ENCODE measurements at regions not wholly inside any gene's neighbourhood (a gene's known extent, or its start where the extent isn't known, plus 50 kb on each side); places are given as distances from the start of the nearest gene placed in this dataset.
"Not testable (repeated sequence)": the region's sequence is repeated elsewhere in the genome, so short reads cannot be mapped to it uniquely, and the experiment has no call there.

DNA sequence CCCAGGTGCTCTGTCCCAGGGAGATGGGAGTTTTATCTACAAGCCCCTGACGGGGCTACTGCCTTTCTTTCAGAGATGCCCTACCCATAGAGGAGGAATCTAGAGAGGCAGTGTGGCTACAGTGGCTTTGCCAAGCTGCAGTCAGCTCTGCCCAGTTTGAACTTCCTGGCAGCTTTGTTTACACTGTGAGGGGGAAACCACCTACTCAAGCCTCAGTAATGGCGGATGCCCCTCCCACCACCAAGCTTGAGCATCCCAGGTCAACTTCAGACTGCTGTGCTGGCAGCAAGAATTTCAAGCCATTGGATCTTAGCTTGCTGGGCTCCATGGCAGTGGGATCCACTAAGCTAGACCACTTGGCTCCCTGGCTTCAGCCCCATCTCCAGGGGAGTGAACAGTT, 53.1 kb upstream of the TMEM252 start:
- DNase-seq (ENCODE audit: low read depth in 2 of 2), result not testable (repeated sequence)

DNA sequence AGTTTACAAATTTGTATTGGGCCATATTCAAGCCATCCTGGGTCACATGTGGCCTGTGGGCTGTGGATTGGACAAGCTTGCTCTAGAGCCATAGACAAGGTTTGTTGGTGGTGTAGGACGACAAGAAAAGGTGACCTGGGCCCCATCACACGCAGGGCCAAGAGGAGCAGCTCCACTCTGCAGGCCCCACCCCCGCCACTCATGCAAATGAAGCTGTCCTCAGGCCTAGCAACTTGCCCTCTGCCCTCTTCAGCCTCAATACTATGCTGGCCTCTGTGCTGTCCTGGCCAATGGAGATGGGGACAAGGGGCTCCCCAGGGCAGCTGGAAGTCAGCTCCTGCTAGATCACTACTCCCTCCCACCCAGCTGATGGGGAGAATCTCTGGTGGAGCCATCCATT, 55.2 kb upstream of the TMEM252 start:
- no peak for DNase-seq (ENCODE audit: low read depth in 2 of 2)

DNA sequence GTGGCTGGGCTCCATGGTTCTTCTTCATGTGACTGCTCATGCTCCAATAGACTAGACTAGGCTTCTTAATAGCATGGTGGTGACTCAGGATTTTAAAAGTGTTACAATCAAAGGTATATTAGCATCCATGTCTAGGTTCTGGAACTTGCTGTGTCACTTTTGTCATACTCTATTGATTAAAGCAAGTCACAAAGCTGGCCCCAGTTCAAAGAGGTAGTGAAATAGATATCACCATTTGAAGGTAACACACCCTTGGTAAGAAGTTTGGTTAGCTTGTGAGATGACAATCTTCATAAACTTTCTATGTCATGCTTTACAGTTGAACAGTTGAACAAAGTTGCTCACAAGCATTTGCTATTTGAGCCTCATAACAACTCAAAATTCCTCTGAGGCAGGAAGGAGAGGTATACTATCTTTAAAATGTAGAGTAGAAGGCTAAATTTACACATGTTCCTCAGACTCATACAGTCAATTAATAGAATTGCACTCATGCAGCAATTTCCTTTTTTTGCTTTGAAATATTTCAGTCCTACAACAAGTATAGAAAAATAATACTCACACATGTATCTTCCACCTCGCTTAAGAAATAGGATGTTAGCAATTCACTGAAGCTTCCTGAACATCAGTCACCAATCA, 56.8 kb upstream of the TMEM252 start:
- DNase-seq (ENCODE audit: low read depth in 2 of 2), result no peak

DNA sequence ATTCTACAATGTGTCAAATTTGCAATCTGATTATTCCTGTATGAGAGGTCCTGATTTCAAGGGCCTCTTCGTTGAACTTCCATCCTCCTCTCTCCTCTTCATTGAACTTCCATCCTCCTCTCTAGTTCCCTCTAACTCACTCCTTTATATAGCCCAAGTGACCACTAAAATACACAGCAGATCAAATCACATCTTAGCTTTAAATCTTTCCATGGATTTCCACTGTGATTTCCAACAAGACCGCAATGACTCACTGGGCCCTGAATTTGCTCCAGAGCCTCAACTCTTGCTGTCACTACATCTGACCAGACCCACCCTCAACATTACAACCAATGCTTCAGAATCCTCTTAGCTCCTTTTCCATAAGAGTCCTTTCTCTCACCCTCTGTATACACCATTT, 59.1 kb upstream of the TMEM252 start:
- DNase-seq (ENCODE audit: low read depth in 2 of 2), result no peak

DNA sequence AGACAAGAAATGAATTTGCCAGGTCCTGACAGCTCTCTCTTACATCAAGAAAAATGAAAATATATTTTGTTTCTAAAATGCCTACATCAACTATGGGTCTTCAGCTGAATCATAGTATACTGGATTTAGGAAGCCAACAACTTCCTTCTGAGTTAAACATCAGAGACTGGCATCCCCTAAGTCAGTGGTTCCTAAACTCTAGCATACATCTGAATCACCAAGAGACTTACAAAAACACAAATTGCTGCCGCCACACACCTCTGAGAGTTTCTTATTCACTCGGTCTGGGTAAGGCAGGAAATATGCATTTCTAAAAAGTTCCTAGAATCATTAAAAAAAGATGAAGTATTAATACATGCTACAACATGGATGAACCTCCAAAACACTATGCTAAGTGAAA, 60.4 kb upstream of the TMEM252 start:
- DNase-seq (ENCODE audit: low read depth in 2 of 2), result no peak

DNA sequence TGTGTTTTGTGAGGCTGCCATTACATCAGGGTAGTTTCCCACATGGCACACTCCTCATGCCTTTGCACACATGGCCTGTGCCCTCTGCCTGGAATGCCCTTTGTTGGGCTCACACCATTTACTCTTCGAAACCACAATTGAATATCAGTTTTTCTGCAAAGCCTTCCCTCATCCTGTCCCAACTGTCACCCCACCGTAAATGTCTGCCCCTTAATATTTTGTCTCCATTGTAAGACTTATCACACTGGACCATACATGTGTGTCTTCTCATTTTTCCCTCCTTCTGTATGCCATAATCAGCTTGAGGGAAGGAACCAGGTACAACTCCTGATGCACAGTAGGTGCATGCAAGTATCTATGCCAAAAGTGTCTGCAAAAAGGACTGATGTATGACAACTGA, 62.7 kb upstream of the TMEM252 start:
- no peak for DNase-seq (ENCODE audit: low read depth in 2 of 2)

DNA sequence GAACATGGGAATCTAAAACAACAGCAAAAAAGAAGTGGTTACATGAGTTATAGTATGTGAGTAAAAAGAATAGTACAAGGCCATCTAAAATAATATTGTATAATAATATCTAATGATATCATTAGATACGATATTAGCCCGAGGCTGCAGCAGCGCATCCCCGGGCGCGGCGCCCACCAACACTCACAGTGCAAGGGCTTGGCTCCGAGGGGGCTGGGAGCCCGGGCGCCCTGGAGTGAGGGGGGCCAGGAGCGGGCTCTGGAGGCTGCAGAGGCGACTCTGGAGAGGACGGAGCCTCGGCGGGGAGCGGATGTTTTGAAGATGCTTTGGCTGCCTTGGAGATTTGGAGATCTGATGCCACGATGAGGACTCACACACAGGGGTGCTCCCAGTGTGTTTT, 68.1 kb upstream of the TMEM252 start:
- no peak for DNase-seq (ENCODE audit: low read depth in 2 of 2)

DNA sequence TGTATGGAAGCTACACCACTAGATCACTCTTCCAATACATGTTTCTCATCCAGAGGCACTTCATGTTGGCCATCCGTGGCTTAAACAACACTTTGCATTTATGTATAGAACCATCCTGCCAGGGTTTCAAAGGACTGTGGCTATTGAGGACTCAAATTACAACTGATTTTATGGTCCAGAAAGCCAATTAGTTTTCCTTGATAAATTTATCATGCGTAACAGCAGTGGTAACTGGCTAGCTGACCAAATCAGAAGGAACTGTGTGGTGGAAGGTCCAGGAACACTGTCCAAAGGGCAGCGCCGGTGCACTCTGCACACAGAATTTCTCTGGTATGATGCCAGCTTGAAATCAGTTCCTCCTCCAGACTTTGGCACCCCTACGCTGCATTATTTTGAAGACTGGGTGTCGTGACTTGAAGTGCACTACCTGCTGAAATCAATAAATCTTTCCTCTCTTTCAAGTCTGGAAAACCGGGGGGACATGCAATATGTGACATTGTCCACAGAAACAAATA, 69.3 kb upstream of the TMEM252 start:
- no peak for DNase-seq (ENCODE audit: low read depth in 2 of 2)

DNA sequence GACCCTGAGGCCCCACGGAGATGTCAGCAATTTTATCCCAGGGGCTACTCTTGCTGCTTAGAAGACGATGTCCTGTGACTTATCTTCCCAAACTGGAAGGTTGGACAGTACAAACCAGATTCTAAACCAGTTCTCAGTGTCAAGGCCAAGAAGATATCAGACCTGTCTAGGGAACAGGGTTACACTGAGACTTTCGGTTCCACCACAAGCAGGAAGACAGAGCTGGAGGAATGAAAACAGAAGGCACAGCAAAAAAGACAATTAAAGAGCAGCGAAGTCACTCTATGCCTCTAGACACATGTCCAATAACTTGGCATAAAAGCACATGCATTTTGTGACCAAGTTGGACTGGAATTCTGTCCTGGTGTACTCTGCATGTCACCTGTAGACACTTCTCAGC, 73.4 kb upstream of the TMEM252 start:
- DNase-seq (ENCODE audit: low read depth in 2 of 2), result no peak

DNA sequence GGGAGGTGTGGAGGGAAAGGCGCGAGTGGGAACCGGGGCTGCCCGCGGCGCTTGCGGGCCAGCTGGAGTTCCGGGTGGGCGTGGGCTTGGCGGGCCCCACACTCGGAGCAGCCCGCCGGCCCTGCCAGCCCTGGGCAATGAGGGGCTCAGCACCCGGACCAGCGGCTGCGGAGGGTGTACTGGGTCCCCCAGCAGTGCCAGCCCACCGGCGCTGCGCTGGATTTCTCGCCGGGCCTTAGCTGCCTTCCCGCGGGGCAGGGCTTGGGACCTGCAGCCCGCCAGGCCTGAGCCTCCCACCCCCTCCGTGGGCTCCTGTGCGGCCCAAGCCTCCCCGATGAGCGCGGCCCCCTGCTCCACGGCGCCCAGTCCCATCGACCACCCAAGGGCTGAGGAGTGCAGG, 76.3 kb upstream of the TMEM252 start:
- DNase-seq (ENCODE audit: low read depth in 2 of 2), result not testable (repeated sequence)

DNA sequence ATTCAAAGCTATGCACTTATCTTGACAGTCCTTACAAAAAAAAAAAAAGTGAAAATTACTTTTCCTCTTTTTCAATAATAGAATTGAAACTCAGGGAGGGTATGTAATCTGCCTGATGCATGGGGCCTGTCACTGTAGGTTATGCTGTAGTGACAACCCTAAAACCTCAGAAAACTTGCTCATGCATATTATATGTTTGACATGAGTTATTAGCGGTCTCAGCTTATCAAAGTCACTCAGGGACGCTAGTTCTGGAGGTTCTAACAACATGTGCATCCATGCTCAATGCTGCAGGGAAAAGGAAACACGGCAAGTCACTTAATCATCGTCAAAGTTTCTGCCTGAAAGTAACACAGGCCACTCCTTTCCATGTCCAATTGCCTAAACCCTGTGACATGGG, 78.4 kb upstream of the TMEM252 start:
- DNase-seq (ENCODE audit: low read depth in 2 of 2), result no peak

DNA sequence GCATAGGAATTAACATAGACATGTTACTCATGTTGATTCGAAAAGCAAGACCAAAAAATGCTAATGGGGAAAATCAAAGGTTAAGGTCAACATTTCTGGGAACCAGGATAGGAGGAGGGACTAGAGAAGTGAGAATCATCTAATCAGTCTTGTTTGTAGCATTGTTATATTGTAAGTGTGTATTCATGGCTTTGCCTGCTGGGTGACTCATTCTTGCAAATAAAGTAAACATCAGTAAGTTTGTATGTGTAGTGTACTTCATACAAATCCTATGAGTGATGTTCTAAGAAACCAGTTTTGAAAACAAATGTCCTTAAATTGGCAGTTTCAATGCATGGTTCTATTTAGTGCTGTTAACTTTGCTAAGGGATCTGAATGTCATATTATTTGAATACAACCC, 79.0 kb upstream of the TMEM252 start:
- no peak for DNase-seq (ENCODE audit: low read depth in 2 of 2)

DNA sequence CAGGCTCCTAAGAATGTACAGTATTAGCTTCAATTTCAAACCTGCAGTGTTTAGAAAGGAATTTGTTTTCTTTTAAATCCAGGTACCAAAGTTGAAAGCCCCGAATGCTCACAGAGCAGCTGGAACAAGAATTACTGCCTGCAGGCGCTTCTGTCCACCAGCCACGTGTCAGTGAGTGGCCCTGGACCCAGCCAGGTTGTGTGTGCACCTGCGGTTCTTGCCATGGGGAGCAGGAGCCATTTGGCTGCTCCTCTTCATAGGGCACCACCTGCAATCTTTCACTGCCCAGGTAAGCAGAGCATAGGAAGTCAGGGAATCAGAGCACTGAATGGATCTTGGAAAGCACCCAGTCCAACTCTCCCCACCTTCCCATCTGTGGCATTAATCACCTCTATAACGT, 79.5 kb upstream of the PIP5K1B start:
- DNase-seq (ENCODE audit: low read depth in 2 of 2), result no peak

DNA sequence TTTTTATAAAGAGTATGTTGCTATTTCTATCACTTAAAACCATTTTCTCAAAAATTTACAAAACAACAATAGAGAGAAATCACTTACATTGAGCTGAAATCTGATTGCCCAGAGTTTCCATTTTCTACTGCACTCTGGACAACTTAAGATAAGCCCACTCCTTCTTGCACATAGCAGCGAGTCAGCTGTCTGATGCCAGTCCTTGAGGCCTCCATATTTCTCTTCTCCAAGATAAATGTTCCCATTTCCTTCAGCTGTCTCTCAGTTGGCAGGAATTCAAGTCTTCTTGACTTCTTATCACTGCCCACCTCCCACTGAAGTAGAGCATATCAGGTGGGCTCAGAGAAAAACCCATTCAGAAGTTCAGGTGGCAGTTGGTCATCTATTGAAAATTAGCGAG, 78.5 kb upstream of the PIP5K1B start:
- no peak for DNase-seq (ENCODE audit: low read depth in 2 of 2)

DNA sequence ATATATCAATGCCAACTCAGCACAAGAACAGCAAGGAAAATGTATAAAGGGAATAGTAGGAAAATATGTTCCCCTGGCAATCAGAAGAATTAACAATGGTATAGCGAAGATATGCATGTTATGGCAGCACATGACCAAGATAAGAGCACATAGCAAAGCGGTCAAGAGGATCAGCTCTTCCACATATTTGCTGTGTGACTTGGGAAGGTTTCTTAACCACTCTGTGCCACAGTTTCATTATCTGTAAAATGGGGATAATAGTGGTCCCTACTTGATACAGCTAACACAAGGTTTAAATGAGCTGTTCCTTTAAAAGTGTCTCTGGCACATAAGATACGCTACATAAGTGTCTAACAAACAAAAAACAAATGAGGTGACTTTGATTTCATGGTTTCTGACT, 77.9 kb upstream of the PIP5K1B start:
- DNase-seq (ENCODE audit: low read depth in 2 of 2), result no peak

DNA sequence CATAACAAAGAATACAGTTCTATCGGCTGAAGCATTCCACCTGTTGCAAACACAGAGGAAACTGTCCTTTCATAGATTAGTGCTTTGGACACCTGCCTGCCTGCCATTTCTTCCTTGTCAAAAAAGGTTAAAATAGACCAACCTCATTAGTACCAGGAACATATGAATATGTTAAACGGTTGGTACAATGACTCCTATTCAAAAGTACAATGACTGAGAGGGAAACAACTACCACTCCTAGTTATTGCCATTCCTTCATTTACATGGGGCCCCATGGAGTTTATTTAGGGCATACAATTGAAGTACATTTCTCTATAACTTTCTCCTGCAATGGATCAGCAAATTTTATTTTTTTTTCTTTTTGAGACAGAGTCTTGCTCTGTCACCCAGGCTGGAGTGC, 77.4 kb upstream of the PIP5K1B start:
- no peak for DNase-seq (ENCODE audit: low read depth in 2 of 2)

DNA sequence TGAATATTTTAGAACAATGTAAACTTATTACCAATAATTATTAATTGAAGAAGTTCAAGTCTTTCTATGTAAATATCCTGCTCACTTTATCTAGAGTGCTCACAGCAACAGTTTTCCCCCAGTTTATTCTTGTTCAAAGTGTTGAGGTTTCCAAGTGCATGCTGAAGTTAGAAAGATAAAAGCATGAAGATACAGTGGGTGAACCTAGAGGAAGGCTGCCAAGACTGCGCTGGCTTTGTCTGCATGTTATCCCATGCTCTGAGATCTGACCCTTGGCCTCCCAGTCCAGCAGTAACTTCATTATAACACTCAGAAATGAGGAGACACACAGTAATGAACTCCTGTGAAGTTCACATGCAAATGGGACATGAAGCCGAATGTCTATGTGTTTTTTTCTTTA, 76.0 kb upstream of the PIP5K1B start:
- no peak for DNase-seq (ENCODE audit: low read depth in 2 of 2)

DNA sequence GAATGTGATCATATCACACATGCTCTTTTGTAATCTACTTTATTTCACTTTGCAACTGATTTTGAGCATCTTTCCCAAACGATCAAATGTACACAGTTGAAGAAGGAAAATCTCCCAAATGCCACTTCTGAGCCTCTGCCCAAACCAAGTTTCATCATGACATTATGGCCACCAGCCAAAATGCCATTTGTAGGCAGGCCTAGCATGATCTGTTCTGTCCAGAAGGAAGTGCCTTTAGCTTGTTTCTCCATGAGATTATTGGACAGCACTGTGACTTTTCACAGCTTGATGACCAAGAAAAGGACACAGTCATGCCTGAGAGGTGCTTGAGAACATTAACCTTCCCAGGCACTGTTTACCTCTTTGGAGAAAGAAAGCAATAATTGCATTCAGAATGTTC, 73.2 kb upstream of the PIP5K1B start:
- DNase-seq (ENCODE audit: low read depth in 2 of 2), result no peak

DNA sequence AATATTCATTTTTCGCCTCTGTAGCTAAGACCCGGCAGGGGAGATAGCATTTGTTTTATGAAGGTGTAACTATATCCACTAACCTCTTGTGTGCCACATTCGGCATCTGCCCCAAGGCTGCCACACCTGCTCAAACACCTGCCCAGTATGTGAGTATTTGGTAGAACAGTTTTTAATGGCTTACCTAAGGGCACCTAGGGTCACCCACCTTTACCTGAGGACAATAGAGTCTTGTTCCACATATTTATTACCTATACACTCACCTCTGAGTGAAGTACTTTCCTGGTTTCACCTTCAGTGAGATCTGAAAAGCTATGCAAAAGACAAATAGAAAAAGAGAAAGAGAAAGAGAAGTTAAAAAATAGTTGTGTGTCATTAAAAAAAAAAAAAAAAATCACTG, 68.0 kb upstream of the PIP5K1B start:
- DNase-seq (ENCODE audit: low read depth in 2 of 2), result no peak

DNA sequence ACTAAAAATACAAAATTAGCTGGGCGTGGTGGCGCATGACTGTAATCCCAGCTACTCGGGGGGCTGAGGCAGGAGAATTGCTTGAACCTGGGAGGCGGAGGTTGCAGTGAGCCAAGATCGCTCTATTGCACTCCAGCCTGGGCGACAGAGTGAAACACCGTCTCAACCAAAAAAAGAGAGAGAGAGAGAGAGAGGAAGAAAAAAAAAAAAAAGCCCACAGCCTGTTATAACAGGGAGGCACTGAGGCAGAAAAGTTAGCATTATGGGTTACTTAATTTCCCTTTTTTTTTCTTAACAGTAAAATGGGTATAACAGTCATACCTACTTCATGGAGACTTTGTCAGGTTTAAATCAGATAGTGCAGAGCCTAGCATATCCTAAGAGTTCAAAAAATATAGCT, 65.8 kb upstream of the PIP5K1B start:
- not testable (repeated sequence) for DNase-seq (ENCODE audit: low read depth in 2 of 2)

DNA sequence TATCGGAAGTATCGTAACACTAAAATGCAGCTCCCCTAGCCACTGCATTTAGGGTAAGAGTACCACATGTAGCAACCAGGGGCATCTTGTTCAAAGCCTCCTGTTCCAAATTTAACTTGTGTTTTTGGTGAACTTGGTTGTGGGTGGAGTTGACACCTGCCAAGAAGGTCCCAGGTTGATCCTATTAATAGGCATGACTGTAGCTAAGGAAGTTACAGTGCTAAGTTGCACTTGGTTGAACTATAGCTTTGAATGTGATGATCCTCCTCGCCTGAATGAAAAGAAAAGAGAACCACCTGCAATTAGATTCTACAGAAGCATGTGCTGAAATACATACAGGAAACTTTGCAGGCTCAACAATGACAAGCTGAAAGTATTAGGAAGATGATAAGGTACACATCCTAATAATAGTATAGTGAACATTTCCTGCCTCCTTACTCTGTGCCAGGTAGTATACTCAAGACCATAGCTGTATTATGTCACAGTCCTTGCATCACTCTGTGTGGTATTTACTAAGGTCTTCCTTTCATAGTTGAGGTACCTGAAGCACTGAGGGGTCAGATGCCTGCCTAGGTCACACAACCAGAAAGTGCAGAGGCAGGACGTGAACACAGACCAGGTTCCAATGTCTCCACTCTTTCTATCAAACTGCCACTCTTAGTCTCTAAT, 64.5 kb upstream of the PIP5K1B start:
- no peak for DNase-seq (ENCODE audit: low read depth in 2 of 2)

DNA sequence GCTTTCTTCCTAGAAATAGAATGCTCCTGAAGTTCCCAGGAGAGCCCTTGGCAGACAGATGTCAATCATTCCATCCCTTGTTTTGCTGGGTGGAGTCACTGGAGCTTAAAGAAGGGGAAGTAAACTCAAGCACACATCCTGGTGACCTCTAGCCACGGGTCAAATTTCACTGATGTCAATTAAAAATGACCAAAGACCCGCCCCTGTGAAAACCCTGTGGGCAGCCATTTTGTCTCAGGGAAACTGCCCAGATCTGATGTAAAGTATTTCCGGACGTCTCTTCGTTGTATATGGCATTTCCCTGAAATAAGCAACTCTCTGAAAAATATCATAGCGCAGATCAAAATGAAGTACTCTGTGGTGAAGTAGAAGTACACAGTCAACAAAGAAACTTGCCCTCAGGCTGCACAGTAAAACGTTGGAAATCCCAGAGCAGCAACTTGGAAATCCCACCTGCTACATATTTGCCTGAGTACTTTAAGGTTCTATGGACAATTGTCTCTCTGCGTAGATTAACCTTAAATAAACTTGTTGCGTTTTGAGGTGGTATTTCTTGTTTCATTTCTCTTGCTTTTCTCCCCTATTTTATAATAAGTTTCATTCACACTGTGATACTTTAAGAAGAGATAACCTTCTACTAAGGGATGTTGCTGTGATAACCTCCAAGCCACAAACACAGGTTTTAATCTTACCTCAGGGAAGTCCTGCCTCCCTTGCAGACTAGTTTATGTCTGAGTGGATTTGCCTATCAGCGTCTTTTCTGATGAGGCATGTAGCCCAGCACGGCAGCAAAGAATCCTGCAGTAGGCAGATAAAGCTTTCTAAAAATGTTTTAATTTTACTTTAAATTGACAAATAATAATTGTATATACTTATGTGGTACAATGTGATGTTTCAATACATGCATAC, 60.9 kb upstream of the PIP5K1B start:
- DNase-seq (ENCODE audit: low read depth in 2 of 2), result no peak

DNA sequence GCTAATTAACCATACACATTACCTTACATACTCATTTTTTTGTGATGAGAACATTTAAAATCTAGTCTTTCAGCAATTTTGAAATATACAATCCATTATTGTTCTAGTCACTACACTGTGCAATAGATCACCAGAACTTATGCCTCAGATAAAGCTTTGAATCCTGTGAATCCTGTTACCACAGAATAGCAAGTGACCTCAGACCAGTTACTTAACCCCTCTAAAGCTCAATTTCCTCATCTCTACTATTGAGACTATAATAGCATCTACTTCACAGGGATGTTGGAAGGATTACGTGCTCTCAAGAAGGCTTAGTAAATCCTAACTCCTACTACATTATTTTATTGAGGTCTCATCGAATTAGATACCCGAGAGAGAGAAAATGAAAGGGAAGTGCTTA, 60.2 kb upstream of the PIP5K1B start:
- DNase-seq (ENCODE audit: low read depth in 2 of 2), result no peak
